NCI-H345 treated with DMSO at 0.1 percent for 48 hours (cell line): ENCODE measurements at regions not wholly inside any gene's neighbourhood (a gene's known extent, or its start where the extent isn't known, plus 50 kb on each side); places are given as distances from the start of the nearest gene placed in this dataset.

Experiments
- DNase-seq: peaks from one replicate; lab custom pipeline; 2025; ENCODE audit not compliant: unreplicated experiment; lab: John Stamatoyannopoulos, UW

DNA sequence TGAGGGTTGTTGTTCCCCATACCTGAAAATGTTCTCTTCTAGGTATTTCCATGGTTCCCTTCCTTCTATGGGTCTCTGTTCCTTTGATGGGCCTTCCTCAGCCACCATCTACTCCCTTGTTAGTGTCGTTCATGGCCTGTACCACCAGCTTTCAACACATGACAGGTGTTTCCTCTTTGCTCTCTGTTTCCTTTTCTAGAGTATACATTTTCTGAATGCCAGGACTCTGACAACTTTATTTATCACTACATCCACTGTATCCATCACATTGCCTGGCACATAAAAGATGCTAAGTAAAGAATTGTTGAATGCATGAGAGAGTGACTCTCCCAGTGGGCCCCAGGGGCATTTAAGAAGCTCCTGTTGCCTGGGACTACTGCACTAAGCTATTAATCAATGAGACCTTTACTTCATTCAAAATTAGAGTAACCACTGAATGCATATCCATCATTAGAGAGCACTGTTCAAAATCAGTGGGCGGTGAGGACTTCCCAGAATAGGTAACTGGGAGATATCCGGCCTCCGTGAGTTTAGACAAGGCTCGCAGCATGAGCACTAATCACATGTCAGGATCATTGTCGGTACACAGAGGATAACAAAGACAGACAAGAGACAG, 255.0 kb downstream of the CBLN1 start:
- DNase-seq = no peak

DNA sequence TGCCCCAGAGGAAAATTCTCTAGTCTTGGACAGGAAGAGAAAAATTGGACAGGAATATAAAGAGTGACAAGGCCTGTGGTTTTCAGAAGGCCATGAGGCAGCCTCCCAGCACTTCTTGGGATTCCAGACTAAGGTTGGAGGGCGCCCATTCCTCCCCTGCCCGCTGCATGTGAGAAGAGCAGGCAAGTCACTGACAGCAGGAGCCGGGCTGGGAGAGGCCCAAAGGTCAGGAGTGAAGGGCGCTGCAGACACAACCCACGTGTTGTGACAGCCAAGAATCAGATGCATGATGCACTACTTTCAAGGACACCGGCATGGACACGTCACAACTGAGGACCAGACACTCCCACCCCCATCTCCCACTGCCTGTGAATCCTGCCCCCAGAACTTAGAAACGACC, 256.7 kb downstream of the CBLN1 start:
- DNase-seq = no peak

- DNase-seq = no peak
These were observed 257.6 kb downstream of the CBLN1 start for GRCh38 chr16:49024016-49024415.

GRCh38 chr16:49023050-49023449, 258.6 kb downstream of the CBLN1 start:
- DNase-seq = no peak

DNA sequence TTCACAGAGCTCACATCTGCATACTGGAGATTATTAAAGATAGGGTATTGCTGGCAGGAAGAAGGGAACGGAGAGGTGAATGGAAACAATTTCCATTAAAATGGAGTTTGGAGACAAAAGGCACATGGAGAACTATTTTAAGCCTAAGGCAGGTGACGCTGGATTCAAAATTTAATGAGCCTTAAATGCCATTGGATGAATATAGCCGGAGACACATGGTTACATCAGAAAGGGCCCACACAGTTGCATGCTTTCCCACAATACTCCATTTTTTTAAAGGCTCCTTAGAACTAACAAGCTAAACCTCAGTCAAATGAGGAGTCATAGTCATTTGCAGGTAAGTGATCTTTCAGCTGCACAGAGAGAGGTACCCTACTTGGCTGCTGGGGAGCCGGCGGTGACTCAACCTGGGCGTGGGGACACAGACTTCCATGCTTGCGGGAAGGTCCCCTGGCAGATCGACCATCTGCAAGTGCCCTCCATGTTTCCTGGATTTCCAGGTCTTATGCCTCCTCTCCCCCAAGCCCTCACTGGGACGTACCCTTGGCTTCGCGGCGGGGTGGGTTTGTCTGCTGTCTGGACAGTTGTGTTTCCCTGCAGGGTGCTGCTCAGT, 259.2 kb downstream of the CBLN1 start:
- no peak for DNase-seq

DNA sequence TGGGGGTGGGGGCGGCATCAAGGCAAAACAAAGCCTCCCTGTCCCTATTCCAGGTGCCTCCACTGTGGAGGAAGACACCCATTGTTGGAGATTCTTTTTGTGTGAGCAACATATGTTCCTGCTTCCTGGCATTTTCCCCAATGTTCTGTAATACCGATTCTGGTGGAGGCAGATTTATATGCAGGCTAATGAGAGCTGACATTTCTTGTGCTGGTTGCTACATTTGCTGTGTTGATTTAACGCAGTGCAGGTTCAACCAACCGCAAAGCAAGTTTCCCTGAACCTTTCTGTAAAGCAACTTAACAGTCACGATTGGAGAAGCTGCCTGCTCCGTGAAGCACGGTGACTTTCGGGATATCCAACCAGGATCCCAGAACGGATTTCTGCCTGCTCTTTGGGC, 260.5 kb downstream of the CBLN1 start:
- no peak for DNase-seq

DNA sequence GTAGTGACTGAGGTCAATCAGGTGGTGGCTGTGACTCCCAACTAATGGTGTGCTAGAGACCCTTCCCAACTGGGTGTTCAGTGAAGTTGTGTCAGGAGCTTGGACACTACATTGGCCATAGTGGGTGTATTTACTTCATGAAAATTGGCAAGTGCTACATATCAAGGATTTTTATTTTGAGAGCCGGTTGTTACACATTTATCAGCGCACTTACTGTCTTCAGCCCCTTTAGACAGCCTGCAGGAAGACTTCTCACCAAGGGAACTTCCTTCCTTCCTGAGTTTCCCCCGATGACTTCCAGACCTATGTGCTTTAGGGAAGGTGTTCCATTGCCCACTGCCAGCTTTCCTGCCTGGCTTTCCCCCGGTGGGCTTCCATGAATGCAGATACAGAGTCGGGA, 261.2 kb downstream of the CBLN1 start:
- no peak for DNase-seq

- no peak for DNase-seq
These were observed 261.8 kb downstream of the CBLN1 start for GRCh38 chr16:49019831-49020230.

GRCh38 chr16:49019081-49019633, 262.5 kb downstream of the CBLN1 start:
- DNase-seq = no peak

DNA sequence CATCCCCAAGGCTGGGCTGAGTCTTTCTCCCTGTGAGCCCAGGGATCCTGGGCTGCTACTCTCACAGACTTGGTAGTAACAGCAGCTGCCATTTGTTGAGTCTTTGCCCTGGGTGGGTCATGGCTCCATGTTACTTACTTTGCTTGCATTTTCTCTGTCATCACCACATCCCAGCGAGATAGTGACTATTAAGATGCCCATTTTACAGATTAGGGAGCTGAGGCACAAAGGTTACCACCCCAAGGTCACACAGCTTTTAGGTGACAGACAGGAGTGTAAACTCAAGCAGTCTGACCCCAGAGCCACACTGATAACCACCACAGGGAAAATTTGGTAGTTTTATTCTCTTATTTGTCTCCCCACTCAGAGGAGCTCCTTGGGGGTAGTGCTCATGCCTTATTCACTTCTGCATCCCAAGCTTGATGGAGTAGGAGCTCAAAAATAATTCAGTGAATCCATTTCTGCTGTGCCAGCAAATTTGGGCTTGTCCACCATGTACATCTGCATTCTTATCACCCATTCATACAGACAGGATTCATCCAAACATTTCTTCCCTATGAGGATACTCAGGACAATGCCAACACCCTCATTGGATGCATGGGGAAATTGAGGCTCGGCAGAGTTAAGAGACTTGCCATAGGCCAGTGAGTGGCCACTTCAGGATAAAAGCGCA, 263.2 kb downstream of the CBLN1 start:
- no peak for DNase-seq

- no peak for DNase-seq
These were observed 264.1 kb downstream of the CBLN1 start for GRCh38 chr16:49017501-49017900.

DNA sequence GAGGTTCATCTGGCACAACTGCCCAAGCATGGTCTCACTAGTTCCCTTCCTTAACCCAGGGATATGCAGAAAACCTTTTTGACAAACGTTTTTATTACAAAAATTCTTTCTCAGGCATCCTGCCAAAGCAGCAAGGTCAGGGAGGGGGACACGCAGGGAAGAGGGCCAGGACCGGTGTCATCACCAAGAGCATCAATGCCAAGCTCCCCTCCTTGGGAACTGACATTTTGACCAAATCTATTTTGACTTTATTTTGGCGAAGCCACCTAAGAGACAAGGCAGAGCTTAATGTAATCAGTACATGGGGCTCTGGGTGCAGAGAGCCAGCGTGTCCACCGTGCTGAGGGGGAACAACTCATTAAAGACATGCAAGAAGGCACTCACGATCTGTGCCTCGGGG, 265.2 kb downstream of the CBLN1 start:
- no peak for DNase-seq

DNA sequence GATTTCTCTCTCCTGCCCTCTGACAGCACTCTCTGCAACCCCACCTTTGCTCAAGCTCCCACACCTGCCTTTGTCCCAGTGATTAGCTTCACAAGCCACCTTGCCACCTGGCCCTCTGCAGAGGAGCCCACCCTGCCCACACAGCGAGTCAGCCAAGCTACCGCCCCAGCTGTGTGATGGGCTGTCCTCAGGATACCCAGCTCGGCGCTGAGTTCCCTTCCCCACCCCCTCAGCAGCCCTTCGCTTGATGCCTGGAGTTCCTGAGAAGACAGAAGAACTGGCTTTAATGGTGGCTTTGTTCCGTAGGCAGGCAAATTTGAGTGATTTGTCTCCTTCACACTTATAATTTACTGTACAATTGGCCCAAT, 266.4 kb downstream of the CBLN1 start:
- DNase-seq = no peak

GRCh38 chr16:49014277-49015224, 267.1 kb downstream of the CBLN1 start:
- DNase-seq = no peak

- no peak for DNase-seq
These were observed 267.9 kb downstream of the CBLN1 start for GRCh38 chr16:49013727-49014080.

DNA sequence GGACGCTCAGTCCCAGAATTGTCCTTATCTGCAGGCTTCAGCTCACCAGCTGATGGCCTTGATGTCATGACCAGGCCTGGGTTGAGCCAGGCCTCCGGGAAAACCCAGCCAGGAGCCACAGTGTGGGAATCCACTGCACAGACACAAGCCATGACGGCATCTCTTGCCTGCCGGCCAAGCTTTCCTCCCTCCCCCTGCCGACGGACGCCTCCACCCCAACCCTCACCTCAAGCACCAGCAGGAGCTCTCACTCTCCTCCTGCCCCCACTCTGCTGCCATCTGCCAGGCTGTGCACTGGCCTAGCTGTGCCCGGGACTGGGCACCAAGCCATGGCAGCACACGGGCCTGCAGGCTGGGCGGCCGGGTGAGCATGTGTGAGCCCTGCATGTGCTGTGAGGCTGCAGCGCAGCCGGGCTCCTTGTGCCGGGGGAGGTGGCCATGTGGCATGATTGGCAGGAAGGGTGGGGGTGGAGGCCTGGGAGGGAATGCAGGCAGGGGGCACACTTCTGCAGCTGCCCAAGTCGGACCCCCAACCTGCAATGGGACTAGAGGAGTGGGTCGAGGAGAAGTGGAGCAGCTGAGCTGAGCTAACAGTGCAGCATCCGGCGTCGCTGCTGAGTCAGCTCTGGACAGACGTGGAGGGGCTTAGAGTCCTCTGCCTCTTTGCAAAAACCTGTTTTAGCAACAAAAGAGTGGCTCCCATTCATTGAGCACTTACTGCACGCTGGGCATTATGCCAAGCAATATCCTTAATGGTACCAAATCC, 268.5 kb downstream of the CBLN1 start:
- no peak for DNase-seq

DNA sequence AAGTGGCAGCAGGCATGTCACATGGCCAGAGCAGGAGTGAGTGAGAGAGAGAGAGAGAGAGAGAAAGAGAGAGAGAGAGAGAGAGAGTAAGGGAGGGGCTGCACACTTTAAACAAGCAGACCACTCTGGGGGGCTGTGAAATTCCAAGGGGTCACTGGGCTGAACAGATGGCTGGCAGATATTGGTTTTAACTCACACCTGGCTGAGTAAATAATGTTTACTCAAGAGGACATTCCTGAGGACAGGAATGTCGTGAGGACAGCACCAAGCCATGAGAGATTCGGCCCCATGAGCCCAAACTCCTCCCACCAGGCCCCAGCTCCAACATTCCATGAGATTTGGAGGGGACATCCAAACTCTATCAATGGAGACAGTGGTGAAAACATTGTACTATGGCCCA, 269.7 kb downstream of the CBLN1 start:
- DNase-seq = no peak

DNA sequence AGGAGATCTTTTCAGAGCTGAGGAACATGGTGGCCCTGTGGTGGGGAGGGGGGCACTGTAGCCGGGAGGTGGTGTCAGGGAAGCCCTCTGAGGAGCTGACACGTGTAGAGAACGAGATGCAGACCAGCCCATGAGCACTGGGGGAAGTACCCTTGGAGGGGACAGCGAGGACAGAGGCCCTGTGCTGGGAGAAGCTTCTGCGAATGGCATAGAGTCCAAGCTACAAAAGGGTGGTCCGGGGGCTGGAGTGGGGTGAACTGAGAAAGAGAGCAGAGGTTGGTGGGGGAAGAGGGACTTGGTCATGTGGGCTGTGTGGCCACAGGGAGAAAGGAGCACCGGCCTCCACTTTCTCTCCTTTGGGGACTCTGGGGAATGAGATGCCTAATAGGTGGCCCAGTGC, 270.8 kb downstream of the CBLN1 start:
- DNase-seq = no peak

DNA sequence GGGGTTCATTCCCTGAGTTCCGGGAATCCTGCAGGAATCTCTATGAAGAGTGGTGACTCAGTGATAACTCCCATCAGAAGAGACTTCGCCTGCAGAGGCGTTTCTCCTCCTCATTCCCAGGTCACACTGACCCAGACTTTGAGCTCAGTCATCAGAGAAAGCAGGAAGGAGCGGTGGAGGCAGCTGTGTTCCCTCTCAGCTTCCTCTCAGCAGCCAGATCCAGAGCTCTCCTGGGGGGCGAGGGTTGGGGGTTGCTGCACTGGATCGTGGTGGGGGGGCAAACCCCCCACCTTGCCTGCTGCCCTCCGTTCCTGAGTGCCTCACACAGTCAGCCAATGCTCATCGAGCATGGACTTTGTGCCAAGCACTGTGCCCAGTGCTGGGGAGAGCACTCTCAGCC, 271.2 kb downstream of the CBLN1 start:
- no peak for DNase-seq

- no peak for DNase-seq
These were observed 272.4 kb downstream of the CBLN1 start for GRCh38 chr16:49009204-49009603.

- DNase-seq = no peak
These were observed 277.6 kb downstream of the CBLN1 start for GRCh38 chr16:49003992-49004391.
